ENCODE measurements at regions not wholly inside any gene's neighbourhood (a gene's known extent, or its start where the extent isn't known, plus 50 kb on each side); places are given as distances from the start of the nearest gene placed in this dataset.

- no peak for DNase-seq (ENCODE audit: low read depth in 2 of 2)
Observed at GRCh38 chr12:76706761-76707160, 57.2 kb upstream of the ZDHHC17 start.

GRCh38 chr12:76707772-76708171 lies 56.1 kb upstream of the ZDHHC17 start:
- no peak for DNase-seq (ENCODE audit: low read depth in 2 of 2)

GRCh38 chr12:76708296-76708695 lies 55.6 kb upstream of the ZDHHC17 start:
- DNase-seq (ENCODE audit: low read depth in 2 of 2) = no peak

- no peak for DNase-seq (ENCODE audit: low read depth in 2 of 2)
Observed at GRCh38 chr12:76711241-76711640, 52.7 kb upstream of the ZDHHC17 start.

- no peak for DNase-seq (ENCODE audit: low read depth in 2 of 2)
Observed at GRCh38 chr12:76713130-76713529, 50.8 kb upstream of the ZDHHC17 start.

- DNase-seq (ENCODE audit: low read depth in 2 of 2) = no peak
Observed at GRCh38 chr12:76713986-76714385, 49.9 kb upstream of the ZDHHC17 start.

Data from activated CD8-positive, alpha-beta memory T cell treated with anti-CD3 and anti-CD28 coated beads for 4 hours (primary cell).